GM23338 (cell line): ENCODE measurements at regions not wholly inside any gene's neighbourhood (a gene's known extent, or its start where the extent isn't known, plus 50 kb on each side); places are given as distances from the start of the nearest gene placed in this dataset.

Experiments used
- ATAC-seq: fragments of 200-7000 bp; cut with Tn5 transposase; 3 replicates; pipeline ENCODE4 v1.9.1; 2020
- DNase-seq: peaks from one replicate; pipeline ENCODE4 v3.0.0-alpha.2; 2015; ENCODE audit warnings: low spot score
- H2AFZ ChIP-seq: fragments of 200-600 bp; sonication (generic); 2 replicates; pipeline ENCODE4 v1.8.0; 2016; ENCODE audit warnings: antibody characterized with exemption, mild to moderate bottlenecking, moderate library complexity
- H3F3A ChIP-seq: fragments of 200-600 bp; sonication (generic); replicated peaks from 2 replicates; pipeline ENCODE4 v1.8.0; 2017; ENCODE audit warnings: antibody characterized with exemption, mixed run types, low read depth
- H3K27ac ChIP-seq: fragments of 200-600 bp; sonication (generic); 2 replicates; pipeline ENCODE4 v1.6.1; 2016; ENCODE audit warnings: low read depth
- H3K27me3 ChIP-seq: fragments of 200-600 bp; sonication (generic); 2 replicates; pipeline ENCODE4 v1.8.0; 2016; ENCODE audit warnings: mild to moderate bottlenecking, mixed run types, moderate library complexity; ENCODE audit not compliant: insufficient read depth
- H3K36me3 ChIP-seq: fragments of 200-600 bp; sonication (generic); 2 replicates; pipeline ENCODE4 v1.8.0; 2016; ENCODE audit warnings: mild to moderate bottlenecking; ENCODE audit not compliant: insufficient read depth
- H3K4me1 ChIP-seq: fragments of 200-600 bp; sonication (generic); 2 replicates; pipeline ENCODE4 v1.8.0; 2016; ENCODE audit warnings: mild to moderate bottlenecking, moderate library complexity; ENCODE audit not compliant: insufficient read depth
- H3K4me2 ChIP-seq: fragments of 200-600 bp; sonication (generic); 2 replicates; pipeline ENCODE4 v1.7.1; 2017; ENCODE audit warnings: mixed run types
- H3K4me3 ChIP-seq: fragments of 200-600 bp; sonication (generic); 2 replicates; pipeline ENCODE4 v1.6.1; 2016; ENCODE audit warnings: mixed run types
- H3K79me2 ChIP-seq: fragments of 200-600 bp; sonication (generic); replicated peaks from 2 replicates; pipeline ENCODE4 v1.8.0; 2017; ENCODE audit warnings: mild to moderate bottlenecking; ENCODE audit not compliant: insufficient read depth
- H3K9me2 ChIP-seq: fragments of 200-600 bp; sonication (generic); 2 replicates; pipeline ENCODE4 v1.8.0; 2017; ENCODE audit not compliant: insufficient read depth
- H4K20me1 ChIP-seq: fragments of 200-600 bp; sonication (generic); replicated peaks from 2 replicates; pipeline ENCODE4 v1.8.0; 2017; ENCODE audit warnings: mild to moderate bottlenecking; ENCODE audit not compliant: insufficient read depth
- H3K27ac Mint-ChIP-seq: 2 replicates; pipeline ENCODE4 v1.8.0; 2020; ENCODE audit warnings: inconsistent platforms, mild to moderate bottlenecking, moderate library complexity, mixed read lengths
- H3K27me3 Mint-ChIP-seq: 3 replicates; pipeline ENCODE4 v1.8.0; 2022; ENCODE audit warnings: low read depth, mild to moderate bottlenecking, moderate library complexity, mixed read lengths, inconsistent platforms; ENCODE audit not compliant: insufficient read depth, poor library complexity
- H3K36me3 Mint-ChIP-seq: 3 replicates; pipeline ENCODE4 v1.8.0; 2021; ENCODE audit warnings: low read depth, mild to moderate bottlenecking, inconsistent platforms, moderate library complexity, mixed read lengths
- H3K4me1 Mint-ChIP-seq: 3 replicates; pipeline ENCODE4 v1.8.0; 2020; ENCODE audit warnings: mild to moderate bottlenecking, inconsistent platforms, mixed read lengths
- H3K4me3 Mint-ChIP-seq: 3 replicates; pipeline ENCODE4 v1.8.0; 2021; ENCODE audit warnings: moderate library complexity, mild to moderate bottlenecking, inconsistent platforms, mixed read lengths
- H3K9me3 Mint-ChIP-seq: 3 replicates; pipeline ENCODE4 v1.8.0; 2020; ENCODE audit warnings: moderate library complexity, mild to moderate bottlenecking, inconsistent platforms, mixed read lengths
- CREB1 ChIP-seq: fragments of 250-450 bp; sonication (Bioruptor Pico); IDR thresholded peaks from 2 replicates; pipeline ENCODE4 v1.5.0; 2020; ENCODE audit warnings: low read depth, mild to moderate bottlenecking, moderate library complexity
- CTCF ChIP-seq, 2 experiments: fragments of 200-600 bp in 1 of 2; sonication (generic) in 1 of 2; conservative IDR thresholded peaks; 2 replicates each; pipeline versions ENCODE4 v1.5.1 to v1.6.1; 2016 to 2017; ENCODE audit warnings: antibody characterized with exemption in 2 of 2, low read depth in 2 of 2, mild to moderate bottlenecking in 2 of 2, moderate library complexity in 1 of 2
- JUNB ChIP-seq: IDR thresholded peaks from one replicate; pipeline ENCODE4 v1.6.1; 2016; ENCODE audit warnings: antibody characterized with exemption; ENCODE audit not compliant: unreplicated experiment
- NANOG ChIP-seq: IDR thresholded peaks from 2 replicates; pipeline ENCODE4 v1.6.1; 2016; ENCODE audit warnings: antibody characterized with exemption, borderline replicate concordance
- POLR2AphosphoS5 ChIP-seq: IDR thresholded peaks from 2 replicates; pipeline ENCODE4 v1.6.1; 2016; ENCODE audit warnings: antibody characterized with exemption, low read depth
- STAT1 ChIP-seq: IDR thresholded peaks from one replicate; pipeline ENCODE4 v1.6.1; 2016; ENCODE audit warnings: antibody characterized with exemption; ENCODE audit not compliant: unreplicated experiment
- ZNF114 ChIP-seq: fragments of 250-450 bp; sonication (Bioruptor Pico); IDR thresholded peaks from 2 replicates; pipeline ENCODE4 v1.5.0; 2020; ENCODE audit warnings: mild to moderate bottlenecking, moderate library complexity
- ZNF331 ChIP-seq: fragments of 250-450 bp; sonication (Bioruptor Pico); IDR thresholded peaks from 2 replicates; pipeline ENCODE4 v1.5.0; 2020; ENCODE audit warnings: low read depth, mild to moderate bottlenecking, moderate library complexity
- TF ChIP-seq, protein P1 (sequence below): IDR thresholded peaks from one replicate; pipeline ENCODE4 v1.6.1; 2018; ENCODE audit warnings: antibody characterized with exemption; ENCODE audit not compliant: unreplicated experiment
- TF ChIP-seq, protein P2 (sequence below): fragments of 250-450 bp; sonication (Bioruptor Pico); IDR thresholded peaks from 2 replicates; pipeline ENCODE4 v1.5.0; 2020; ENCODE audit warnings: mild to moderate bottlenecking, moderate library complexity
- TF ChIP-seq, protein P3 (sequence below): IDR thresholded peaks from 2 replicates; pipeline ENCODE4 v1.6.1; 2016; ENCODE audit warnings: antibody characterized with exemption

- Histone ChIP-seq H3K27ac (no peak overlapping the region), H3K36me3 (no peaks in the 10 kb centered on the region), H3K4me1 (no peaks in the 10 kb centered on the region), H4K20me1 (no peaks in the 10 kb centered on the region), H3K4me3 (no peak overlapping the region), H3K79me2 (no peaks in the 10 kb centered on the region), H3F3A (no peaks in the 10 kb centered on the region), H2AFZ (no peak overlapping the region), H3K9me2 (no peaks in the 10 kb centered on the region), H3K27me3 (no peaks in the 10 kb centered on the region), H3K4me2 (no peak overlapping the region)
- ATAC-seq (no peak), DNase-seq (no peak)
- no peak overlapping the region for H3K27ac Mint-ChIP-seq
- peaks cover 2% of the 10 kb centered on the region for H3K27me3 Mint-ChIP-seq
- no peaks in the 10 kb centered on the region; the same call in 1 of the 3 replicates for H3K9me3 Mint-ChIP-seq
- no peaks in the 10 kb centered on the region for H3K36me3 Mint-ChIP-seq
- no peak overlapping the region for H3K4me3 Mint-ChIP-seq
- TF ChIP-seq ZNF114 (CRISPR knock-in tag): no peak
- TF ChIP-seq NANOG: no peak
- TF ChIP-seq, protein P1, sequence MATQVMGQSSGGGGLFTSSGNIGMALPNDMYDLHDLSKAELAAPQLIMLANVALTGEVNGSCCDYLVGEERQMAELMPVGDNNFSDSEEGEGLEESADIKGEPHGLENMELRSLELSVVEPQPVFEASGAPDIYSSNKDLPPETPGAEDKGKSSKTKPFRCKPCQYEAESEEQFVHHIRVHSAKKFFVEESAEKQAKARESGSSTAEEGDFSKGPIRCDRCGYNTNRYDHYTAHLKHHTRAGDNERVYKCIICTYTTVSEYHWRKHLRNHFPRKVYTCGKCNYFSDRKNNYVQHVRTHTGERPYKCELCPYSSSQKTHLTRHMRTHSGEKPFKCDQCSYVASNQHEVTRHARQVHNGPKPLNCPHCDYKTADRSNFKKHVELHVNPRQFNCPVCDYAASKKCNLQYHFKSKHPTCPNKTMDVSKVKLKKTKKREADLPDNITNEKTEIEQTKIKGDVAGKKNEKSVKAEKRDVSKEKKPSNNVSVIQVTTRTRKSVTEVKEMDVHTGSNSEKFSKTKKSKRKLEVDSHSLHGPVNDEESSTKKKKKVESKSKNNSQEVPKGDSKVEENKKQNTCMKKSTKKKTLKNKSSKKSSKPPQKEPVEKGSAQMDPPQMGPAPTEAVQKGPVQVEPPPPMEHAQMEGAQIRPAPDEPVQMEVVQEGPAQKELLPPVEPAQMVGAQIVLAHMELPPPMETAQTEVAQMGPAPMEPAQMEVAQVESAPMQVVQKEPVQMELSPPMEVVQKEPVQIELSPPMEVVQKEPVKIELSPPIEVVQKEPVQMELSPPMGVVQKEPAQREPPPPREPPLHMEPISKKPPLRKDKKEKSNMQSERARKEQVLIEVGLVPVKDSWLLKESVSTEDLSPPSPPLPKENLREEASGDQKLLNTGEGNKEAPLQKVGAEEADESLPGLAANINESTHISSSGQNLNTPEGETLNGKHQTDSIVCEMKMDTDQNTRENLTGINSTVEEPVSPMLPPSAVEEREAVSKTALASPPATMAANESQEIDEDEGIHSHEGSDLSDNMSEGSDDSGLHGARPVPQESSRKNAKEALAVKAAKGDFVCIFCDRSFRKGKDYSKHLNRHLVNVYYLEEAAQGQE: no peak
- no peak for TF ChIP-seq POLR2AphosphoS5
- no peak for TF ChIP-seq CTCF (conservative IDR thresholded peaks at IDR 0.05; ENCODE audit: low read depth in 2 of 2)
- no peak for TF ChIP-seq STAT1
- TF ChIP-seq CREB1 (CRISPR knock-in tag): no peak
- no peak for TF ChIP-seq JUNB
- TF ChIP-seq, protein P2, sequence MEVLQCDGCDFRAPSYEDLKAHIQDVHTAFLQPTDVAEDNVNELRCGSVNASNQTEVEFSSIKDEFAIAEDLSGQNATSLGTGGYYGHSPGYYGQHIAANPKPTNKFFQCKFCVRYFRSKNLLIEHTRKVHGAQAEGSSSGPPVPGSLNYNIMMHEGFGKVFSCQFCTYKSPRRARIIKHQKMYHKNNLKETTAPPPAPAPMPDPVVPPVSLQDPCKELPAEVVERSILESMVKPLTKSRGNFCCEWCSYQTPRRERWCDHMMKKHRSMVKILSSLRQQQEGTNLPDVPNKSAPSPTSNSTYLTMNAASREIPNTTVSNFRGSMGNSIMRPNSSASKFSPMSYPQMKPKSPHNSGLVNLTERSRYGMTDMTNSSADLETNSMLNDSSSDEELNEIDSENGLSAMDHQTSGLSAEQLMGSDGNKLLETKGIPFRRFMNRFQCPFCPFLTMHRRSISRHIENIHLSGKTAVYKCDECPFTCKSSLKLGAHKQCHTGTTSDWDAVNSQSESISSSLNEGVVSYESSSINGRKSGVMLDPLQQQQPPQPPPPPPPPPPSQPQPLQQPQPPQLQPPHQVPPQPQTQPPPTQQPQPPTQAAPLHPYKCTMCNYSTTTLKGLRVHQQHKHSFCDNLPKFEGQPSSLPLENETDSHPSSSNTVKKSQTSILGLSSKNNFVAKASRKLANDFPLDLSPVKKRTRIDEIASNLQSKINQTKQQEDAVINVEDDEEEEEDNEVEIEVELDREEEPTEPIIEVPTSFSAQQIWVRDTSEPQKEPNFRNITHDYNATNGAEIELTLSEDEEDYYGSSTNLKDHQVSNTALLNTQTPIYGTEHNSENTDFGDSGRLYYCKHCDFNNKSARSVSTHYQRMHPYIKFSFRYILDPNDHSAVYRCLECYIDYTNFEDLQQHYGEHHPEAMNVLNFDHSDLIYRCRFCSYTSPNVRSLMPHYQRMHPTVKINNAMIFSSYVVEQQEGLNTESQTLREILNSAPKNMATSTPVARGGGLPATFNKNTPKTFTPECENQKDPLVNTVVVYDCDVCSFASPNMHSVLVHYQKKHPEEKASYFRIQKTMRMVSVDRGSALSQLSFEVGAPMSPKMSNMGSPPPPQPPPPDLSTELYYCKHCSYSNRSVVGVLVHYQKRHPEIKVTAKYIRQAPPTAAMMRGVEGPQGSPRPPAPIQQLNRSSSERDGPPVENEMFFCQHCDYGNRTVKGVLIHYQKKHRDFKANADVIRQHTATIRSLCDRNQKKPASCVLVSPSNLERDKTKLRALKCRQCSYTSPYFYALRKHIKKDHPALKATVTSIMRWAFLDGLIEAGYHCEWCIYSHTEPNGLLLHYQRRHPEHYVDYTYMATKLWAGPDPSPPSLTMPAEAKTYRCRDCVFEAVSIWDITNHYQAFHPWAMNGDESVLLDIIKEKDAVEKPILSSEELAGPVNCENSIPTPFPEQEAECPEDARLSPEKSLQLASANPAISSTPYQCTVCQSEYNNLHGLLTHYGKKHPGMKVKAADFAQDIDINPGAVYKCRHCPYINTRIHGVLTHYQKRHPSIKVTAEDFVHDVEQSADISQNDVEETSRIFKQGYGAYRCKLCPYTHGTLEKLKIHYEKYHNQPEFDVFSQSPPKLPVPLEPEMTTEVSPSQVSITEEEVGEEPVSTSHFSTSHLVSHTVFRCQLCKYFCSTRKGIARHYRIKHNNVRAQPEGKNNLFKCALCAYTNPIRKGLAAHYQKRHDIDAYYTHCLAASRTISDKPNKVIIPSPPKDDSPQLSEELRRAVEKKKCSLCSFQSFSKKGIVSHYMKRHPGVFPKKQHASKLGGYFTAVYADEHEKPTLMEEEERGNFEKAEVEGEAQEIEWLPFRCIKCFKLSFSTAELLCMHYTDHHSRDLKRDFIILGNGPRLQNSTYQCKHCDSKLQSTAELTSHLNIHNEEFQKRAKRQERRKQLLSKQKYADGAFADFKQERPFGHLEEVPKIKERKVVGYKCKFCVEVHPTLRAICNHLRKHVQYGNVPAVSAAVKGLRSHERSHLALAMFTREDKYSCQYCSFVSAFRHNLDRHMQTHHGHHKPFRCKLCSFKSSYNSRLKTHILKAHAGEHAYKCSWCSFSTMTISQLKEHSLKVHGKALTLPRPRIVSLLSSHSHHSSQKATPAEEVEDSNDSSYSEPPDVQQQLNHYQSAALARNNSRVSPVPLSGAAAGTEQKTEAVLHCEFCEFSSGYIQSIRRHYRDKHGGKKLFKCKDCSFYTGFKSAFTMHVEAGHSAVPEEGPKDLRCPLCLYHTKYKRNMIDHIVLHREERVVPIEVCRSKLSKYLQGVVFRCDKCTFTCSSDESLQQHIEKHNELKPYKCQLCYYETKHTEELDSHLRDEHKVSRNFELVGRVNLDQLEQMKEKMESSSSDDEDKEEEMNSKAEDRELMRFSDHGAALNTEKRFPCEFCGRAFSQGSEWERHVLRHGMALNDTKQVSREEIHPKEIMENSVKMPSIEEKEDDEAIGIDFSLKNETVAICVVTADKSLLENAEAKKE (CRISPR knock-in tag): no peak
- TF ChIP-seq ZNF331 (CRISPR knock-in tag): no peak
- TF ChIP-seq, protein P3, sequence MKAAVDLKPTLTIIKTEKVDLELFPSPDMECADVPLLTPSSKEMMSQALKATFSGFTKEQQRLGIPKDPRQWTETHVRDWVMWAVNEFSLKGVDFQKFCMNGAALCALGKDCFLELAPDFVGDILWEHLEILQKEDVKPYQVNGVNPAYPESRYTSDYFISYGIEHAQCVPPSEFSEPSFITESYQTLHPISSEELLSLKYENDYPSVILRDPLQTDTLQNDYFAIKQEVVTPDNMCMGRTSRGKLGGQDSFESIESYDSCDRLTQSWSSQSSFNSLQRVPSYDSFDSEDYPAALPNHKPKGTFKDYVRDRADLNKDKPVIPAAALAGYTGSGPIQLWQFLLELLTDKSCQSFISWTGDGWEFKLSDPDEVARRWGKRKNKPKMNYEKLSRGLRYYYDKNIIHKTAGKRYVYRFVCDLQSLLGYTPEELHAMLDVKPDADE: no peak
- no peaks in the 10 kb centered on the region; the same call in 2 of the 3 replicates for H3K4me1 Mint-ChIP-seq
Observed at GRCh38 chr15:86010398-86010797, 69.3 kb upstream of the AGBL1 start.
